Fibroblast of lung (primary cell): ENCODE measurements at regions not wholly inside any gene's neighbourhood (a gene's known extent, or its start where the extent isn't known, plus 50 kb on each side); places are given as distances from the start of the nearest gene placed in this dataset.

ENCODE experiments used
- CTCF ChIP-seq, 2 donors: IDR thresholded peaks in 1 of 2; conservative IDR thresholded peaks in 1 of 2; 1 replicate in 1 of 2; 2 replicates in 1 of 2; pipeline ENCODE4 v1.5.1; 2011 to 2012; ENCODE audit warnings: low read length in 2 of 2, control low read depth in 1 of 2, inconsistent platforms in 1 of 2, low read depth in 1 of 2, mild to moderate bottlenecking in 1 of 2
- EZH2 ChIP-seq: IDR thresholded peaks from 2 replicates; pipeline ENCODE4 v1.5.1; 2012; ENCODE audit warnings: low read length, control low read depth, mild to moderate bottlenecking; ENCODE audit errors: missing control alignments

GRCh38 chr6:132041706-132042105 is 90.5 kb upstream of the CCN2 start:
- TF ChIP-seq CTCF (conservative IDR thresholded peaks at IDR 0.05 in 1 of 2, IDR thresholded peaks at IDR 0.05 in 1 of 2; ENCODE audit: low read depth in 1 of 2, low read length in 2 of 2) (no peak), EZH2 (no peak)
